ENCODE measurements at regions not wholly inside any gene's neighbourhood (a gene's known extent, or its start where the extent isn't known, plus 50 kb on each side); places are given as distances from the start of the nearest gene placed in this dataset.

- TF ChIP-seq, protein P1, sequence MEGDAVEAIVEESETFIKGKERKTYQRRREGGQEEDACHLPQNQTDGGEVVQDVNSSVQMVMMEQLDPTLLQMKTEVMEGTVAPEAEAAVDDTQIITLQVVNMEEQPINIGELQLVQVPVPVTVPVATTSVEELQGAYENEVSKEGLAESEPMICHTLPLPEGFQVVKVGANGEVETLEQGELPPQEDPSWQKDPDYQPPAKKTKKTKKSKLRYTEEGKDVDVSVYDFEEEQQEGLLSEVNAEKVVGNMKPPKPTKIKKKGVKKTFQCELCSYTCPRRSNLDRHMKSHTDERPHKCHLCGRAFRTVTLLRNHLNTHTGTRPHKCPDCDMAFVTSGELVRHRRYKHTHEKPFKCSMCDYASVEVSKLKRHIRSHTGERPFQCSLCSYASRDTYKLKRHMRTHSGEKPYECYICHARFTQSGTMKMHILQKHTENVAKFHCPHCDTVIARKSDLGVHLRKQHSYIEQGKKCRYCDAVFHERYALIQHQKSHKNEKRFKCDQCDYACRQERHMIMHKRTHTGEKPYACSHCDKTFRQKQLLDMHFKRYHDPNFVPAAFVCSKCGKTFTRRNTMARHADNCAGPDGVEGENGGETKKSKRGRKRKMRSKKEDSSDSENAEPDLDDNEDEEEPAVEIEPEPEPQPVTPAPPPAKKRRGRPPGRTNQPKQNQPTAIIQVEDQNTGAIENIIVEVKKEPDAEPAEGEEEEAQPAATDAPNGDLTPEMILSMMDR (IDR thresholded peaks at IDR 0.05; ENCODE audit: insufficient read depth, low read length): no peak
- TF ChIP-seq, protein P2, sequence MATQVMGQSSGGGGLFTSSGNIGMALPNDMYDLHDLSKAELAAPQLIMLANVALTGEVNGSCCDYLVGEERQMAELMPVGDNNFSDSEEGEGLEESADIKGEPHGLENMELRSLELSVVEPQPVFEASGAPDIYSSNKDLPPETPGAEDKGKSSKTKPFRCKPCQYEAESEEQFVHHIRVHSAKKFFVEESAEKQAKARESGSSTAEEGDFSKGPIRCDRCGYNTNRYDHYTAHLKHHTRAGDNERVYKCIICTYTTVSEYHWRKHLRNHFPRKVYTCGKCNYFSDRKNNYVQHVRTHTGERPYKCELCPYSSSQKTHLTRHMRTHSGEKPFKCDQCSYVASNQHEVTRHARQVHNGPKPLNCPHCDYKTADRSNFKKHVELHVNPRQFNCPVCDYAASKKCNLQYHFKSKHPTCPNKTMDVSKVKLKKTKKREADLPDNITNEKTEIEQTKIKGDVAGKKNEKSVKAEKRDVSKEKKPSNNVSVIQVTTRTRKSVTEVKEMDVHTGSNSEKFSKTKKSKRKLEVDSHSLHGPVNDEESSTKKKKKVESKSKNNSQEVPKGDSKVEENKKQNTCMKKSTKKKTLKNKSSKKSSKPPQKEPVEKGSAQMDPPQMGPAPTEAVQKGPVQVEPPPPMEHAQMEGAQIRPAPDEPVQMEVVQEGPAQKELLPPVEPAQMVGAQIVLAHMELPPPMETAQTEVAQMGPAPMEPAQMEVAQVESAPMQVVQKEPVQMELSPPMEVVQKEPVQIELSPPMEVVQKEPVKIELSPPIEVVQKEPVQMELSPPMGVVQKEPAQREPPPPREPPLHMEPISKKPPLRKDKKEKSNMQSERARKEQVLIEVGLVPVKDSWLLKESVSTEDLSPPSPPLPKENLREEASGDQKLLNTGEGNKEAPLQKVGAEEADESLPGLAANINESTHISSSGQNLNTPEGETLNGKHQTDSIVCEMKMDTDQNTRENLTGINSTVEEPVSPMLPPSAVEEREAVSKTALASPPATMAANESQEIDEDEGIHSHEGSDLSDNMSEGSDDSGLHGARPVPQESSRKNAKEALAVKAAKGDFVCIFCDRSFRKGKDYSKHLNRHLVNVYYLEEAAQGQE (IDR thresholded peaks at IDR 0.05; ENCODE audit: insufficient replicate concordance, low read depth): no peak
- no peak for TF ChIP-seq GABPA (IDR thresholded peaks at IDR 0.05; ENCODE audit: low read depth)
Measured at GRCh38 chr5:90337449-90338052, 72.0 kb downstream of the CETN3 start.
